ENCODE measurements at regions not wholly inside any gene's neighbourhood (a gene's known extent, or its start where the extent isn't known, plus 50 kb on each side); places are given as distances from the start of the nearest gene placed in this dataset.

DNA sequence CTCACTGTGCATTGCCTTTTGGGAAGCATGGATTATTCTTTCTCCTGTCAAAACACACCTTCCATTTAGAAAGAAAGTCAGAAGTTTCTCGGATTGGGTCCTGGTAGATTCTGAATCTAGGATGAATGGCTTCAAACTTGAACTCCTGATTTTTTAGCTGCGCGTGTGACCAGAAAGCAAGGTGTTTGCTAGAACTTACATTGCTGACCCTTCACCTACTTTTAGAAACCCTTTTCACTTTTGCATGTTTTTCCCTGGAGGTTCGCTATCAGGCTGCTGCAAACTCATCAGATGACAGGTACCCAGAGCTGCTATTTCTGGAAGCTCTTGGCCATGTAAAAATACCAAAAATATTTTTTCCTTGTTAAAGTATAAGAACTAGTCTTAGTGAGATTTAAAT lies 132.0 kb downstream of the QPCT start:
- DNase-seq: no peak
- H3K9me3 Mint-ChIP-seq: peaks cover 4% of the 10 kb centered on the region
- peaks cover 7% of the 10 kb centered on the region for H3K27me3 Mint-ChIP-seq (ENCODE audit: low read depth, poor library complexity)
- H3K4me1 Mint-ChIP-seq: no peaks in the 10 kb centered on the region
- TF ChIP-seq, protein P1, sequence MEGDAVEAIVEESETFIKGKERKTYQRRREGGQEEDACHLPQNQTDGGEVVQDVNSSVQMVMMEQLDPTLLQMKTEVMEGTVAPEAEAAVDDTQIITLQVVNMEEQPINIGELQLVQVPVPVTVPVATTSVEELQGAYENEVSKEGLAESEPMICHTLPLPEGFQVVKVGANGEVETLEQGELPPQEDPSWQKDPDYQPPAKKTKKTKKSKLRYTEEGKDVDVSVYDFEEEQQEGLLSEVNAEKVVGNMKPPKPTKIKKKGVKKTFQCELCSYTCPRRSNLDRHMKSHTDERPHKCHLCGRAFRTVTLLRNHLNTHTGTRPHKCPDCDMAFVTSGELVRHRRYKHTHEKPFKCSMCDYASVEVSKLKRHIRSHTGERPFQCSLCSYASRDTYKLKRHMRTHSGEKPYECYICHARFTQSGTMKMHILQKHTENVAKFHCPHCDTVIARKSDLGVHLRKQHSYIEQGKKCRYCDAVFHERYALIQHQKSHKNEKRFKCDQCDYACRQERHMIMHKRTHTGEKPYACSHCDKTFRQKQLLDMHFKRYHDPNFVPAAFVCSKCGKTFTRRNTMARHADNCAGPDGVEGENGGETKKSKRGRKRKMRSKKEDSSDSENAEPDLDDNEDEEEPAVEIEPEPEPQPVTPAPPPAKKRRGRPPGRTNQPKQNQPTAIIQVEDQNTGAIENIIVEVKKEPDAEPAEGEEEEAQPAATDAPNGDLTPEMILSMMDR (IDR thresholded peaks at IDR 0.05): no peak
- no peak overlapping the region for H3K27ac Mint-ChIP-seq
- H3K36me3 Mint-ChIP-seq (ENCODE audit: low read depth): no peaks in the 10 kb centered on the region
- no peak overlapping the region for H3K4me3 Mint-ChIP-seq

DNA sequence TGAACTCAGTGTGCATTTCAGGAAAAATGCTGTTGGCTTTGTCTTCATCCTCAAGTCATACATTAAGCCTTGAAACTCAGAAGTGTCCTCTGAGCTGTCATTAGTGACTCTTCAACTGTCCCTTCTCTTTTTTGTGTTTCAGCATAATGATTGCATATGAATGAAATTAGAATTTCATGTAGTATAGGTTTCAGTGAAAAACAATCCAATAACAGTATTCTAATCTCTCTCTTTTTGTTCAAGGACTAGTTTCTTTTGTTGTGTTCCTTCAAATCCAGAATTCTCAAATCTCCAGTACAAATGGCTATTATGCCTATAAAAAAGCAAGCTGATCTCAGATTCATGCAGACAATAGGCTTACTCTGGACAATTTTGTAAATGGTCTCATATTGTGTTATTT lies 133.5 kb downstream of the QPCT start:
- Mint-ChIP-seq H3K4me1 (no peaks in the 10 kb centered on the region), H3K36me3 (ENCODE audit: low read depth) (no peaks in the 10 kb centered on the region), H3K9me3 (peaks cover 7% of the 10 kb centered on the region), H3K27ac (no peak overlapping the region), H3K4me3 (no peak overlapping the region), H3K27me3 (ENCODE audit: low read depth, poor library complexity) (peaks cover 7% of the 10 kb centered on the region)
- DNase-seq: no peak
- TF ChIP-seq, protein P1 (IDR thresholded peaks at IDR 0.05): no peak

DNA sequence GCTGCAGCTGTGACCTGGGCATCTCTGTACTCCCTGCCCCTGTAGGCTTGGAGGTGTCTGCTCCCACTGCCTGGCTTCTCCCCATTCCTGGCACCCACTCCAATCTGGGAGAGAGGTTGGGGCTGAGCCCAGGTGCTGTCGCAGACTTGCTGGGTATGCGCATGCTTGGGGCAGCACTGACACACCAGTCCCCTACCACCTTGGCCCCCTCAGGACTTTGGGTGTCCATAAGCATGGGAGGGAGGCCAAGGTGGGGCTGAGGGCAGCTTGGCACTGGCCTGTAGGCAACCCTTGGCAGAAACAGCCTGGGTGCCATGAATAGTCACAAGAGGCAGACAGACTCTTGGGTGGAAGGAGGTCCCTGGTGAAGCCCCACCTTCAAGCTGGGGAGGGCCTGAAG lies 136.8 kb downstream of the QPCT start:
- Mint-ChIP-seq H3K27ac (no peak overlapping the region), H3K36me3 (ENCODE audit: low read depth) (no peaks in the 10 kb centered on the region), H3K27me3 (ENCODE audit: low read depth, poor library complexity) (peaks cover 16% of the 10 kb centered on the region), H3K9me3 (peaks cover 7% of the 10 kb centered on the region), H3K4me1 (no peaks in the 10 kb centered on the region), H3K4me3 (no peak overlapping the region)
- TF ChIP-seq, protein P1 (IDR thresholded peaks at IDR 0.05): no peak
- DNase-seq: no peak

DNA sequence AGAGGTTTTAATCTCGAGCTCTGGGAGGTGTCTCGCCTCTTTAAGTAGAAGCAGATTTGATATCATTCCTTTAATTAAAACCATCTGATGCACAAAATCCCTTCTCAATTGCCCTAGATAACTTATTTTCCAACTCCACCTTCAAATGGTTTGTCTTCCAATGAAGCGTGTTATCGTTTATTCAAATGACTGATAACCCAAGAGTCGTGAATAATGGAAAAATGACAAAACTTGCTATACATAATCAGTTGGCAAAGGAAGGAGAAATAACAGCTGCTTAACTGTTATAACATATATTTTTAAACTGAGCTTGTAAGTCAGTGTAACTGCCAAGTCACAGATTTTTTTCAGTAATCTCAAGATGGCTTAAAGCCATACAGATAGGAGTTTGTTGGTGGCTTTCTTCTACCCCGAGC lies 144.6 kb downstream of the QPCT start:
- Mint-ChIP-seq H3K9me3 (peaks cover 25% of the 10 kb centered on the region), H3K4me3 (no peak overlapping the region)

DNA sequence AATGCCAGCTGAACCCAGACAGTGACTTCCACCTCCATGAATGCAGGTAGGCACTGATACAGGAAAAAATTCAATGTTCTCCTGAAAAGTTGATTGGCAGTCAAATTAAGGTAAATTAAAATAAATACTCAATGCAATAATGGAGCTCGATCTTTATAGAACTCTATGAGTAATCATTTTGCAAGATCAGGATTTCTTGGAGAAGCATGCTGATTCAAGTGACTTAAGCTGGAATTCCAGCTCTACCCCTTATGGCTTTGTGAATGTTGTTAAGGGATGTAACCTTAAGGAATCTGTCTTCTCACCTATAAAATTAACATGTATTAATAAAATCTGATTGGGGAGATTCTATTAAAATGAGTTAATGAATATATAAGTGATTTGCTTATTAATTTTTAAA lies 145.1 kb downstream of the QPCT start:
- Mint-ChIP-seq H3K36me3 (ENCODE audit: low read depth) (no peaks in the 10 kb centered on the region), H3K9me3 (peaks cover 25% of the 10 kb centered on the region), H3K4me3 (no peak overlapping the region), H3K4me1 (no peaks in the 10 kb centered on the region), H3K27me3 (ENCODE audit: low read depth, poor library complexity) (peaks cover 17% of the 10 kb centered on the region), H3K27ac (no peak overlapping the region)
- no peak for DNase-seq
- TF ChIP-seq, protein P1 (IDR thresholded peaks at IDR 0.05): no peak

More for the DNA sequence above, 144.6 kb downstream of the QPCT start:
- no peaks in the 10 kb centered on the region for H3K4me1 Mint-ChIP-seq
- H3K36me3 Mint-ChIP-seq (ENCODE audit: low read depth): no peaks in the 10 kb centered on the region
- TF ChIP-seq, protein P1 (IDR thresholded peaks at IDR 0.05): no peak
- no peak overlapping the region for H3K27ac Mint-ChIP-seq
- H3K27me3 Mint-ChIP-seq (ENCODE audit: low read depth, poor library complexity): peaks cover 19% of the 10 kb centered on the region
- no peak for DNase-seq

DNA sequence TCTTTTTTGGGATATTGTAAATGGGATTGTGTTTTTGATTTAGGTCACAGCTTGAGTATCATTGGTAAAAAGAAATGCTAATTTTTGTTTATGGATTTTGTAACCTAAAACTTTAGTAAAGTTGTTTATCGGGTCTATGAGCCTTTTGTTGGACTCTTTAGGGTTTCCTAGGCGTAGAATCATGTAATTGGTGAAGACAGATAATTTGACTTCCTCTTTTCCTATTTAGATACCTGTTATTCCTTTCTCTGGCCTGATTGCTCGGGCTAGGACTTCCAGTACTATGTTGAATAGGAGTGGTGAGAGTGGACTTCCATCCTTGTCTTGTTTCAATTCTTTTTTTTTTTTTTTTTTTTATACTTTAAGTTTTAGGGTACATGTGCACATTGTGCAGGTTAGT lies 149.0 kb downstream of the QPCT start:
- no peak for DNase-seq
- peaks cover 37% of the 10 kb centered on the region for H3K9me3 Mint-ChIP-seq
- no peak overlapping the region for H3K4me3 Mint-ChIP-seq
- H3K27me3 Mint-ChIP-seq (ENCODE audit: low read depth, poor library complexity): peaks cover 9% of the 10 kb centered on the region
- no peak overlapping the region for H3K27ac Mint-ChIP-seq
- TF ChIP-seq, protein P1 (IDR thresholded peaks at IDR 0.05): no peak
- H3K4me1 Mint-ChIP-seq: no peaks in the 10 kb centered on the region
- H3K36me3 Mint-ChIP-seq (ENCODE audit: low read depth): no peaks in the 10 kb centered on the region

Data from nephron progenitor cell (in vitro differentiated cells).